K562 (cell line): ENCODE measurements at regions not wholly inside any gene's neighbourhood (a gene's known extent, or its start where the extent isn't known, plus 50 kb on each side); places are given as distances from the start of the nearest gene placed in this dataset.

ENCODE experiments used
- KLF13 ChIP-seq: fragments of 450-650 bp; IDR thresholded peaks from 2 replicates; pipeline ENCODE4 v1.6.1; 2016; ENCODE audit warnings: missing genetic modification characterization, low read depth, mild to moderate bottlenecking, missing compliant biosample characterization, moderate library complexity, borderline replicate concordance
- SMARCA4 ChIP-seq: fragments of 450-650 bp; IDR thresholded peaks from 2 replicates; pipeline ENCODE4 v1.6.1; 2016
- TF ChIP-seq, protein P1 (sequence below): sonication (generic); formaldehyde crosslinking; IDR thresholded peaks from 2 replicates; pipeline ENCODE4 v1.9.0; 2022; ENCODE audit warnings: mild to moderate bottlenecking, missing genetic modification reagents
- TF ChIP-seq, protein P2 (sequence below), 3 experiments: IDR thresholded peaks in 2 of 3; conservative IDR thresholded peaks in 1 of 3; 2 replicates each; pipeline ENCODE4 v1.5.1; 2011 to 2012; ENCODE audit warnings: low read length in 3 of 3, mild to moderate bottlenecking in 3 of 3, control low read depth in 2 of 3, improper control_type of control experiment in 1 of 3, inconsistent platforms in 1 of 3, low read depth in 1 of 3, mixed read lengths in 1 of 3, moderate library complexity in 1 of 3; ENCODE audit not compliant: insufficient read depth in 2 of 3

DNA sequence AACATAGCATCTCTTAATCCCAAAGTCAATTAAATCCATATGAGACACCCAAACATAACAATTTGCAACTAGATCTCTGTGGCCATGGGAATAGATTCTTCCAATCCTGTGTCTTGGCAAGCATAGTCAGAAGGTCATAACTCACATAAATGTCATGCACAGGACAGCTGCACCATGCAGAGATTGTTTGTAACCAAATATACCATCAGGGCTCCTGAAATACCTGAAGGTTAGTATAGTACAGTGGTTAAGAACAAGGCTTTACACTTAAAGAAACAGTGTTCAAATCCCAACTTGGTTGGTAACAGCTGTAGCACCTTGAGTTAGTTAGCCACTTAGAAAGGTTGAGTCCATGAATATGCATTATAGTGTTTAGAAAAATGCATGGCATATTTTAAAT, 82.6 kb upstream of the CCDC190 start:
- TF ChIP-seq KLF13 (tag) (no peak), SMARCA4 (no peak)
- TF ChIP-seq, protein P1, sequence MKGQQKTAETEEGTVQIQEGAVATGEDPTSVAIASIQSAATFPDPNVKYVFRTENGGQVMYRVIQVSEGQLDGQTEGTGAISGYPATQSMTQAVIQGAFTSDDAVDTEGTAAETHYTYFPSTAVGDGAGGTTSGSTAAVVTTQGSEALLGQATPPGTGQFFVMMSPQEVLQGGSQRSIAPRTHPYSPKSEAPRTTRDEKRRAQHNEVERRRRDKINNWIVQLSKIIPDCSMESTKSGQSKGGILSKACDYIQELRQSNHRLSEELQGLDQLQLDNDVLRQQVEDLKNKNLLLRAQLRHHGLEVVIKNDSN (CRISPR knock-in tag), result no peak
- TF ChIP-seq, protein P2, sequence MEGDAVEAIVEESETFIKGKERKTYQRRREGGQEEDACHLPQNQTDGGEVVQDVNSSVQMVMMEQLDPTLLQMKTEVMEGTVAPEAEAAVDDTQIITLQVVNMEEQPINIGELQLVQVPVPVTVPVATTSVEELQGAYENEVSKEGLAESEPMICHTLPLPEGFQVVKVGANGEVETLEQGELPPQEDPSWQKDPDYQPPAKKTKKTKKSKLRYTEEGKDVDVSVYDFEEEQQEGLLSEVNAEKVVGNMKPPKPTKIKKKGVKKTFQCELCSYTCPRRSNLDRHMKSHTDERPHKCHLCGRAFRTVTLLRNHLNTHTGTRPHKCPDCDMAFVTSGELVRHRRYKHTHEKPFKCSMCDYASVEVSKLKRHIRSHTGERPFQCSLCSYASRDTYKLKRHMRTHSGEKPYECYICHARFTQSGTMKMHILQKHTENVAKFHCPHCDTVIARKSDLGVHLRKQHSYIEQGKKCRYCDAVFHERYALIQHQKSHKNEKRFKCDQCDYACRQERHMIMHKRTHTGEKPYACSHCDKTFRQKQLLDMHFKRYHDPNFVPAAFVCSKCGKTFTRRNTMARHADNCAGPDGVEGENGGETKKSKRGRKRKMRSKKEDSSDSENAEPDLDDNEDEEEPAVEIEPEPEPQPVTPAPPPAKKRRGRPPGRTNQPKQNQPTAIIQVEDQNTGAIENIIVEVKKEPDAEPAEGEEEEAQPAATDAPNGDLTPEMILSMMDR (IDR thresholded peaks at IDR 0.05 in 2 of 3, conservative IDR thresholded peaks at IDR 0.05 in 1 of 3; ENCODE audit: insufficient read depth in 2 of 3, low read depth in 1 of 3, low read length in 3 of 3), result no peak
